LoVo (cell line): ENCODE measurements at regions not wholly inside any gene's neighbourhood (a gene's known extent, or its start where the extent isn't known, plus 50 kb on each side); places are given as distances from the start of the nearest gene placed in this dataset.
A peak's percentile ranks its signal among the peaks of the same experiment; 100 is the strongest.

ENCODE experiments used
- DNase-seq: peaks from one replicate; pipeline ENCODE4 v3.0.0-alpha.2; 2016; ENCODE audit warnings: low spot score

GRCh38 chr12:4223273-4223845 lies 50.2 kb upstream of the CCND2 start:
- DNase-seq, result no peak

DNA sequence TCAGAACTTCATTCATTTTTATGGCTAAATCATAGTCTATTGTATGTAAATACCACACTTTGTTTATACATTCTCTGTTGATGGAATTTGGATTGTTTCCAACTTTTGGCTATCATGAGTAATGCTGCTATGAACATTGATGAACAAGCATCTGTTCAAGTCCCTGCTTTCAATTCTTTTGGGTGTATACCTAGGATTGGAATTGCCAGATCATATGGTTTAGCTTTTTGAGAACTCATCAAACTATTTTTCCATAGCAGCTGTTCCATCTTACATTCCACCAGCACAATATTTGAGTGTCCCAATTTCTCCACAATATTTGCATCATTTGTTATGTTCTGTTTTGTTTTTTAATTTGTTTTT lies 52.3 kb upstream of the CCND2 start:
- no peak for DNase-seq

DNA sequence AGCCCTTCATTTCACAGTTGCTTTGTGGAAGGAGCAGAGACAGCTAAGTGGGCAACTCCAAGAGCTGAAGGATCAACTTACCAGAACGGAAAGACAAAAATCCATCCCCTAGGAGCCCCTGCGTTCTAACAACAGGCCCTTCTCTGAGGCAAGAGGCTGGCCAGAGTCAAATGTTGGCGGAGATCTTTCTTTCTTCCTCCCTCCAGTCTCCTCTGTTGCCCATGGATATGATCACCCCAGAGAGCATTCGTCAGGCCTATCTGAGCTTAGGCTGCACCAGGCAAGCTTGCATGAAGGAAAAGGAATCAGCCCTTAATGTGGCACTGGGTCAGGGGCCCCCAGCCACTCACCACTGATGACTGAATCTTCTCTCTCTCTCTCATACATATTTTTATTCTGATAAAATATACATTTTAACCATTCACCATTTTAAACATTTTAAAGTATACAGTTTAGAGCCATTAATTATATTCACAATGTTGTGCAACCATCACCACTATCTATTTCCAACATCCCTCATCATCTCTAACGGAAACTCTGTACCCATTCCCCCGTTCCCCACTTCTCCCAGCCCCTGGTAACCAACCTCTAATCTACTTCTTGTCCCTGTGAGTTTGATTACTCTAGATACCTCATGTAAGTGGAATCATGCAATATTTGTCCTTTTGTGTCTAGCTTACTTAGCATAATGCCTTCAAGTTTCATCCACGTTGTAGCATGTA lies 52.9 kb upstream of the CCND2 start:
- DNase-seq, result no peak

GRCh38 chr12:4217091-4217490 lies 56.5 kb upstream of the CCND2 start:
- no peak for DNase-seq

GRCh38 chr12:4216187-4216927 lies 57.2 kb upstream of the CCND2 start:
- no peak for DNase-seq

DNA sequence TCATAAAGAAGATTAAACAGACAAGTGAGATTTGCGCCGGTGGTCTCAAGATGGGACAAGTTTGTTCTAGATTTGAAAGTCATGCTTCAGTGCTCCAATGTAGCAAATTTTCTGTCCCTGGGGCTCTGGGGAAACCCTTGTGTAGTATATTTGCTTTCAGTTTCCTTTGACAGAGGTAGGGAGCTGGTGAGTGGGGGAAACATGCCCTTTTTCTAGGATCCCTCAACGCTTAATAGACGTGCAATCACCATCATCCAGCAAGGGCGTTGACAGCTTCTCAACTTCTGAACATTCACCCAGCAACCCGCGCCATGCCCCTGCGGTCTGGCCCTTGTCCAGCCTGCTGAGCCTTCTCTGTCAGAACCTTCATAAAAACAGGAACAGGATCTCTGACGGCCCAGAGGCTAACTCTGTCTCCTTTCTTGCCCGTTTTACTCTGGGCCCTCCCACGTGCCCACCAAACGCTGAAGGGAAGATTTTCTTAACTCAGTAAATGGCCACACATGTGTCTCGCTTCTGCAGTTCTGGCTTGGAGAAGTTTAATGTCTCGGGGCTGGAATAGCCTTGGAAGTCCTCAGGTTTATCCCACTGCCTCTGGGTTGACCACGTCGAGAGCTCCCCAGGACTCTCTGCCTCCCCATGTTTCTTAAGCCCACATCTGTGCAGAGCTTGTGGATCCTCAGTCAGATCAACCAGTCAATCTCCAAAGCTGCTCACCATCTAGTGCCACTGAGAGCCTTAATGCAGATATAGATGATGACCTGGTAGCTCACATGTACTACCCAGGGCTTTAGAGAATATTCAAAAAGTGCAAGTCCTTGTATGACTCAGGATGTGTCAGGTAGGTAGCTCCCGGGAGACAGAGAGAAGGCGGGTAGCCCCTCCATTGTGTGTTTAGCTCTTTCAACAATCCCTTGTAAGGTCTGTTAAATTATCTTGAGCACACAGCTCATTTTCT lies 58.1 kb upstream of the CCND2 start:
- peak; percentile 9 for DNase-seq

GRCh38 chr12:4214877-4215228 lies 58.7 kb upstream of the CCND2 start:
- no peak for DNase-seq

DNA sequence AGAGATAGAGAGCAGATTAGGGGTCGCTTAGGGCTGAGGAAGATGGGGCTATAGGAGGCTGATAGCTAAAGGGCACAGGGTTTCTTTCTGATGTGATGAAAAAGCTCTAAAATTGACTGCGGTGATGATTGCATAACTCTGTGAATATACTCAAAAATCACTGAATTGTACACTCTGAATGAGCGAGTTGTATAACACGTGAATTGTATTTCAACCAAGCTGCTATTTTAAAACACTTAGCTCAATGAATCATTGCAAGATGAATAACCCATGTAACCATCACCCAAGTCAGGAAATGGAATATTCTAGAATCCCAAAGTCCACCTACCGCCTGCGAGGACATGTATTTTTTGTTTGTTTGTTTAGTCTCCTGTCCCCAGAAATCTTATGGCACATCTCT lies 60.1 kb upstream of the CCND2 start:
- no peak for DNase-seq

- no peak for DNase-seq
Measured at GRCh38 chr12:4212845-4213244, 60.7 kb upstream of the CCND2 start.

DNA sequence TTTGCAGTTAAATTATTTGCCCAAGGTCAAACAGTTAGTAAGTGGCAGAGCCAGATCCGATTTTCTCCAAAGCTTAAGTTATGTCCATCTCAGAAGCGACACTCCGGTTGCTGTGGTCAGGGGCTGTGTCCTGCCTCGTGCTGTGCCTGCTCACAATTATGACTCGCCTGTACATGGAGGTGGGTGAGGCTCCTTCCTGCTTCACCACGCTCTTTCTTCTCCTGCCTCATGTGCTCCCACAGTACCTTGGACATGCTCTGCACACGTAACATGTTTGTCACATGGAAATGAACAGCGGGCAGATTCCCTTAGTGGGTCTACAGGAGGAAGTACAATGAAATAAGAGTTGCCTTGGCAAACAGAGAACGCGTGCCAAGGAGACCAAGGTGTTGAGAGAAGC lies 62.2 kb upstream of the CCND2 start:
- no peak for DNase-seq

- no peak for DNase-seq
Measured at GRCh38 chr12:4210183-4210582, 63.4 kb upstream of the CCND2 start.

DNA sequence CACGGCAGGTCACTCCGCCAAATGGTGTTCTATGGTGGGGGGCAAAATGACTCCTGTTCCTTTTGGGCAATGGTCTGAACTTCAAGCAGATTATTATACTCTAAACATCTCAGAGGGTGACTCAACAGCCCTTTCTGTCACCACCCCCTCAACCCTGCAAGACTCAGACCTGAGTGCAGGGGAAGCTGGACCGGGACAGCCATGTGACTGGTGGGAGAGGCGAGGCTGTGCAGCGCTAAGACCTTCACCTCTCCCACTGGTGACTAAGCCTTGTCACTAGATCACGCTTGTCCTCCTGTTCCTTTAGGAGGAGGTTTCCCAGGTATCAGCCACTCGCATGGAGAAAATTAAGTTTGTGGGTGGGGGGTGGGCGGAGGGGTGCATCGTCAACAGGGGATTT lies 67.1 kb upstream of the CCND2 start:
- DNase-seq, result no peak

DNA sequence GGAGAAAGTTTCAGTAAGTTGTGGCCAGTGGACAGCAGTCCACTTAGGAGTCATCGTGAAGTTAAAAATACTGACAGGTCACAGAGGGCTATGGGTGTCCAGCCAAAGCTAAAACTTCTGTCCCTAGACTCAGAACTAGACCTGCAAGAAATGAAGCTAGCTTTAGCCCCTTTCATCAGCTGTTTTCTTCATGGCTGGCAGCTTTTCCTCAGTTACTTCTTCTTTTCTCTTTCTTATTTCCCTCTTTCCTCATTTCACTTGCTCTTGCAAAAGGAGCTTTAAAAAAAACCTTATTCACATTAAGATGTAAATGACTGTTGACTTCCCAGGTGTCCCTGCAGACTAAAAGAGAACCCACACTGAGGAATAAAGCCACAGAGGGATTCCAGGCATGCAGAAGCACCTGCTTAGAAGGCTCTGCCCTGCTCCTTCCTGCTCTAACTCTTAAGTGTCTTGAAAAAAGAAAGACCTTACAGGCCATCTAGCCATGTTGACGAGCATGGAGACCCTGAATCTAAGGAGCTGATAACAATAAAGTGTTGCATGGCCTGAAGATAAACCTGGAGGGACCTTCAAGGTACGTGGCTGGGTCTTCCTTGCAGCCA lies 69.7 kb upstream of the CCND2 start:
- DNase-seq, result no peak

- DNase-seq, result no peak
Measured at GRCh38 chr12:4202918-4203317, 70.6 kb upstream of the CCND2 start.

GRCh38 chr12:4202487-4202886 lies 71.1 kb upstream of the CCND2 start:
- no peak for DNase-seq

DNA sequence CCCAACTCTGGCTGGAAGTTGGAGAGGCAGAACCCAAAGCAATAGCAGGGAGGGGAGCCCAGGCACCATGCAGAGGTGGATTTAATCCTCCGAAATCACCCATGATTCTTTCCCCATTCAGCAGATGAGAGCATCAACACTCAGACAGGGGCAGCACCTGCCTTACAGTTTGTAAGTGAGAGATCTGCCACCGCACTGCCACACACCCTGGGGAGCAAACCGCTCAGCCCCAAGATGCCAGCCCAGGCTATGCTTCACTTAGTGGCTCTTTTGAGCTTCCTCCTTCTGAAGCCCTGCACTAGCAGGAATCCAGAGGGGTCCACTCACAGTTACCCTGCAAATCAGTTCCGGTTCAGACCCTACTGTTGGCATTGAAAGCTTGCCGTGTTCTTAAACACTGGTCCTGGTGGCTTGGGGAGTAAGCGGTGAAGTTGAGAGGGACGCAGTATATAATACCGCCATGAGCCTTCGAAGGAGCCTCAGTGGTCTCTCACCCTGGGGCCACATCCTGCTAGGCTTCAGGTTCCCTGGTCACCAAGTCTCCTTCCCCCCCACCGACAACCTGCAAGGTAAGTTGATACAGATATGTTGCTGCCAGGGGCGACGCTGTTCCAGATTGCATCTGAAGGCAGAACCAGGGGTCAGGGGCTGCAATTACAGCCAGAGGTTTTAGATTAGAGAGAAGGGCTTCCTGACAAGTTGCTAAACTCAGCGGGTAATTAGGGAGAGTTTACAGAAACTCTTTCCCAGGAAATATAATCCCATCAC lies 72.0 kb upstream of the CCND2 start:
- DNase-seq, result no peak

- DNase-seq, result no peak
Measured at GRCh38 chr12:4197922-4198763, 75.4 kb upstream of the CCND2 start.

GRCh38 chr12:4196805-4197420 lies 76.6 kb upstream of the CCND2 start:
- no peak for DNase-seq

DNA sequence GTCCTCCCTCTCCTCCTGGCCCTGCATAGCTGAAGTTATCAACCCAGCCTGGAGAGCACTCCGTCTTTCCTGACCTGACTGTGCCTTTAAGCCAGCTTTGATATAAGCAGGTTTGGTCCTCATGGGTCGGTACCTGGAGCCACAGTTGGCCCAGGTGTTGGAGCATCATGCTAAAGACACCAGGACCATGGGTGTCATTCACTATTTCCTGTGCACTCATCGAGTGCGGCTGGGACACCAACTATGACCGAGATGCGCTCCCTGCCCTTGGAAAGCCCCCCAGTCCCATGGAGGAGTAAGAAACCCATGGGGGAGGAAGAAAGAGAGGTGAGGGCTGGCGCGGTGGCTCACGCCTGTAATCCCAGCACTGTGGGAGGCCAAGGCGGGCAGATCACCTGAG lies 78.9 kb upstream of the CCND2 start:
- DNase-seq, result no peak

DNA sequence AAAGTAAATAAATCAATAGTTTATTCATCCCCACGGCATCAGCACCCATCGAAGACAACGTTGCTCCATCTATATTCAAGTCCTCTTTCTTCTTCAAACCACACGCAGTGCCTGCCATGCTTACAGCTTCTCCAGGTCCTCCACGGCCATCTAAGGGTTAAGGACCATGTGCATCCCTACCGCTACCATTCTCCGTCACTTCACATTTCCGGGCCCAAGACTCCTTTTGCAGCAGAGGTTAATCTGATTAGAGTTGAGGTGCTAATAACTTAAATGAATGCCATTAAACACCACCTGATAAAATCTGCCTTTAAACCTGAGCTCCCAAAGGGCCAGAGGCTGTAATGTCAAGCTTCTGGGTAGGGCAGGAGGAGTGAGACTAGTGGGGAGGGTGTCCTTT lies 79.7 kb upstream of the CCND2 start:
- DNase-seq, result no peak
